H9 (cell line): ENCODE measurements at regions not wholly inside any gene's neighbourhood (a gene's known extent, or its start where the extent isn't known, plus 50 kb on each side); places are given as distances from the start of the nearest gene placed in this dataset.
A peak's percentile ranks its signal among the peaks of the same experiment; 100 is the strongest.

Experiments
- DNase-seq: peaks from one replicate; pipeline ENCODE4 v3.0.0-alpha.2; 2017
- H2AFZ ChIP-seq: one replicate; pipeline ENCODE4 v1.6.1; 2013; ENCODE audit warnings: mild to moderate bottlenecking, low read length, control low read depth, moderate library complexity
- H2AK5ac ChIP-seq: 2 replicates; pipeline ENCODE4 v1.6.1; 2013; ENCODE audit warnings: low read length, control low read depth, mixed read lengths; ENCODE audit not compliant: insufficient read length
- H2BK120ac ChIP-seq: one replicate; pipeline ENCODE4 v1.6.1; 2013; ENCODE audit warnings: low read depth, mild to moderate bottlenecking, low read length, control low read depth, inconsistent platforms; ENCODE audit not compliant: poor library complexity, severe bottlenecking
- H2BK12ac ChIP-seq: 2 replicates; pipeline ENCODE4 v1.6.1; 2013; ENCODE audit warnings: low read length, control low read depth, mixed read lengths, low read depth; ENCODE audit not compliant: insufficient read length
- H2BK15ac ChIP-seq: 2 replicates; pipeline ENCODE4 v1.6.1; 2013; ENCODE audit warnings: low read depth, low read length, control low read depth
- H2BK20ac ChIP-seq: one replicate; pipeline ENCODE4 v1.6.1; 2013; ENCODE audit warnings: low read depth, mild to moderate bottlenecking, low read length, control low read depth, inconsistent platforms; ENCODE audit not compliant: poor library complexity, severe bottlenecking
- H2BK5ac ChIP-seq: 2 replicates; pipeline ENCODE4 v1.6.1; 2013; ENCODE audit warnings: low read length, control low read depth, mixed read lengths; ENCODE audit not compliant: insufficient read length
- H3K14ac ChIP-seq: 2 replicates; pipeline ENCODE4 v1.6.1; 2013; ENCODE audit warnings: low read length, control low read depth; ENCODE audit not compliant: insufficient read depth
- H3K18ac ChIP-seq: 2 replicates; pipeline ENCODE4 v1.6.1; 2013; ENCODE audit warnings: low read depth, mild to moderate bottlenecking, mixed read lengths, low read length, control low read depth; ENCODE audit not compliant: insufficient read length
- H3K23ac ChIP-seq: 2 replicates; pipeline ENCODE4 v1.6.1; 2013; ENCODE audit warnings: low read length, control low read depth, mixed read lengths, low read depth; ENCODE audit not compliant: insufficient read length
- H3K23me2 ChIP-seq: 2 replicates; pipeline ENCODE4 v1.6.1; 2013; ENCODE audit warnings: low read depth, mild to moderate bottlenecking, mixed read lengths, low read length, control low read depth; ENCODE audit not compliant: insufficient read length, poor library complexity, severe bottlenecking
- H3K27ac ChIP-seq: 2 replicates; pipeline ENCODE4 v1.5.1; 2013; ENCODE audit warnings: low read length, control low read depth, mixed read lengths, low read depth; ENCODE audit not compliant: insufficient read length
- H3K27me3 ChIP-seq: 2 replicates; pipeline ENCODE4 v1.6.1; 2013; ENCODE audit warnings: low read length, control low read depth, inconsistent platforms; ENCODE audit not compliant: insufficient read depth
- H3K4ac ChIP-seq: 2 replicates; pipeline ENCODE4 v1.6.1; 2013; ENCODE audit warnings: low read depth, mild to moderate bottlenecking, control low read depth, inconsistent platforms, low read length, moderate library complexity
- H3K4me1 ChIP-seq: 2 replicates; pipeline ENCODE4 v1.6.1; 2013; ENCODE audit warnings: low read length, control low read depth, inconsistent platforms; ENCODE audit not compliant: insufficient read depth
- H3K4me2 ChIP-seq: 2 replicates; pipeline ENCODE4 v1.6.1; 2013; ENCODE audit warnings: low read length, control low read depth, mixed read lengths; ENCODE audit not compliant: insufficient read length, insufficient read depth
- H3K56ac ChIP-seq: 2 replicates; pipeline ENCODE4 v1.6.1; 2013; ENCODE audit warnings: low read depth, mild to moderate bottlenecking, mixed read lengths, low read length, control low read depth; ENCODE audit not compliant: insufficient read length
- H3K79me1 ChIP-seq: 2 replicates; pipeline ENCODE4 v1.6.1; 2013; ENCODE audit warnings: low read depth, mild to moderate bottlenecking, moderate library complexity, low read length, control low read depth, inconsistent platforms; ENCODE audit not compliant: insufficient read depth, poor library complexity, severe bottlenecking
- H3K79me2 ChIP-seq: 2 replicates; pipeline ENCODE4 v1.6.1; 2013; ENCODE audit warnings: low read length, control low read depth, inconsistent platforms; ENCODE audit not compliant: insufficient read depth
- H3K9ac ChIP-seq: 2 replicates; pipeline ENCODE4 v1.6.1; 2013; ENCODE audit warnings: low read length, control low read depth, mixed read lengths; ENCODE audit not compliant: insufficient read length; ENCODE audit errors: extremely low read depth
- H3K9me3 ChIP-seq: one replicate; pipeline ENCODE4 v1.6.1; 2013; ENCODE audit warnings: low read depth, low read length, inconsistent platforms; ENCODE audit not compliant: control insufficient read depth
- H3T11ph ChIP-seq: one replicate; pipeline ENCODE4 v1.6.1; 2013; ENCODE audit warnings: mild to moderate bottlenecking, low read length, control low read depth, inconsistent platforms
- H4K20me1 ChIP-seq: one replicate; pipeline ENCODE4 v1.6.1; 2013; ENCODE audit not compliant: control insufficient read depth, insufficient read length, insufficient read depth
- H4K5ac ChIP-seq: 2 replicates; pipeline ENCODE4 v1.6.1; 2013; ENCODE audit warnings: low read depth, mild to moderate bottlenecking, mixed read lengths, low read length, control low read depth; ENCODE audit not compliant: insufficient read length
- H4K8ac ChIP-seq: replicated peaks from 2 replicates; pipeline ENCODE4 v1.6.1; 2013; ENCODE audit warnings: low read length, control low read depth, mixed read lengths, low read depth; ENCODE audit not compliant: insufficient read length
- H4K91ac ChIP-seq: 2 replicates; pipeline ENCODE4 v1.6.1; 2013; ENCODE audit warnings: low read depth, mild to moderate bottlenecking, moderate library complexity, mixed read lengths, low read length, control low read depth; ENCODE audit not compliant: insufficient read length
- H3K27ac Mint-ChIP-seq, 3 experiments: 2 replicates in 2 of 3; 3 replicates in 1 of 3; pipeline ENCODE4 v1.8.0; 2020 to 2021; ENCODE audit warnings: mixed read lengths in 3 of 3, mild to moderate bottlenecking in 1 of 3, moderate library complexity in 1 of 3
- H3K27me3 Mint-ChIP-seq: 2 replicates; pipeline ENCODE4 v1.8.0; 2021; ENCODE audit warnings: low read depth, mild to moderate bottlenecking, moderate library complexity, mixed read lengths
- H3K36me3 Mint-ChIP-seq, 3 experiments: 2 replicates in 2 of 3; 3 replicates in 1 of 3; pipeline ENCODE4 v1.8.0; 2020 to 2021; ENCODE audit warnings: low read depth in 3 of 3, mixed read lengths in 3 of 3; ENCODE audit not compliant: insufficient read depth in 1 of 3
- H3K4me1 Mint-ChIP-seq, 2 experiments: 2 replicates each; pipeline ENCODE4 v1.8.0; 2020; ENCODE audit warnings: mixed read lengths in 2 of 2
- H3K4me3 Mint-ChIP-seq, 2 experiments: 2 replicates in 1 of 2; 3 replicates in 1 of 2; pipeline ENCODE4 v1.8.0; 2020 to 2021; ENCODE audit warnings: mild to moderate bottlenecking in 2 of 2, mixed read lengths in 2 of 2, moderate library complexity in 1 of 2
- H3K9me3 Mint-ChIP-seq, 2 experiments: 2 replicates in 1 of 2; 3 replicates in 1 of 2; pipeline ENCODE4 v1.8.0; 2020; ENCODE audit warnings: mild to moderate bottlenecking in 2 of 2, mixed read lengths in 2 of 2, moderate library complexity in 1 of 2
- CTCF ChIP-seq: fragments of 200-600 bp; sonication (generic); conservative IDR thresholded peaks from 3 replicates; pipeline ENCODE4 v1.8.0; 2021; ENCODE audit warnings: antibody characterized with exemption, mild to moderate bottlenecking
- WGBS: extraction: QIAGEN DNeasy Blood & Tissue Kit; methylation state at CpG from one replicate; pipeline ENCODE4 v1.1.7; 2013; ENCODE audit warnings: missing lambda C conversion rate, low lambda C conversion rate, mixed read lengths; ENCODE audit not compliant: insufficient read length; ENCODE audit errors: extremely low coverage; 5-methylcytosine and 5-hydroxymethylcytosine counted together

GRCh38 chr11:11710556-11710955 is 88.8 kb upstream of the GALNT18 start:
- Mint-ChIP-seq H3K4me3 (no peak overlapping the region), H3K36me3 (peaks cover 0 to 2% (median 0%) of the 10 kb centered on the region in 3 experiments; a peak in 3 of 7 replicates), H3K27ac (peak overlapping the region in 1 of 3 experiments; percentile 23; a peak in 1 of 7 replicates), H3K27me3 (peaks cover 16% of the 10 kb centered on the region), H3K4me1 (peaks cover 0 to 5% of the 10 kb centered on the region in 2 experiments; a peak in 1 of 4 replicates), H3K9me3 (peaks cover 6 to 8% of the 10 kb centered on the region in 2 experiments)
- no peaks in the 10 kb centered on the region for H3K4me1 ChIP-seq
- H3K79me1 ChIP-seq = no peaks in the 10 kb centered on the region
- H3K23me2 ChIP-seq = no peaks in the 10 kb centered on the region
- no peak overlapping the region for H2AK5ac ChIP-seq
- H3K9me3 ChIP-seq = no peaks in the 10 kb centered on the region
- H3K27me3 ChIP-seq = no peaks in the 10 kb centered on the region
- H3K23ac ChIP-seq = no peak overlapping the region
- no peak overlapping the region for H4K5ac ChIP-seq
- no peak overlapping the region for H4K8ac ChIP-seq
- H3K4me2 ChIP-seq = no peak overlapping the region
- H2BK12ac ChIP-seq = no peak overlapping the region
- no peak overlapping the region for H2BK5ac ChIP-seq
- no peak overlapping the region for H2BK120ac ChIP-seq
- H3K56ac ChIP-seq = no peak overlapping the region
- no peak overlapping the region for H2BK15ac ChIP-seq
- H3K27ac ChIP-seq = no peak overlapping the region
- no peak overlapping the region for H2BK20ac ChIP-seq
- no peaks in the 10 kb centered on the region for H3K79me2 ChIP-seq
- TF ChIP-seq CTCF = no peak
- no peak overlapping the region for H4K91ac ChIP-seq
- no peak overlapping the region for H3K14ac ChIP-seq
- H4K20me1 ChIP-seq = no peaks in the 10 kb centered on the region
- H3K18ac ChIP-seq = no peak overlapping the region
- H2AFZ ChIP-seq = no peak overlapping the region
- no peak overlapping the region for H3T11ph ChIP-seq
- H3K9ac ChIP-seq = no peak overlapping the region
- DNase-seq = no peak
- no peak overlapping the region for H3K4ac ChIP-seq
- WGBS = no CpG with 5 or more reads among the region's 4 CpGs
